NCI-H524 (cell line): ENCODE measurements at regions not wholly inside any gene's neighbourhood (a gene's known extent, or its start where the extent isn't known, plus 50 kb on each side); places are given as distances from the start of the nearest gene placed in this dataset.
A peak's percentile ranks its signal among the peaks of the same experiment; 100 is the strongest.
"Not testable (repeated sequence)": the region's sequence is repeated elsewhere in the genome, so short reads cannot be mapped to it uniquely, and the experiment has no call there.

Experiments used
- DNase-seq, 2 experiments: peaks; one replicate each; lab custom pipeline; 2025; lab: John Stamatoyannopoulos, UW

GRCh38 chr10:111593578-111593977 lies 516.7 kb downstream of the ADRA2A start:
- DNase-seq, result no peak

GRCh38 chr10:111595173-111595572 lies 518.3 kb downstream of the ADRA2A start:
- DNase-seq, result no peak

GRCh38 chr10:111598433-111599059 lies 521.7 kb downstream of the ADRA2A start:
- peak in 1 of 2 experiments; percentile 14 for DNase-seq

GRCh38 chr10:111599943-111600342 lies 523.1 kb downstream of the ADRA2A start:
- DNase-seq, result no peak

- no peak for DNase-seq
Measured at GRCh38 chr10:111600772-111601171, 523.9 kb downstream of the ADRA2A start.

GRCh38 chr10:111612273-111612672 lies 535.4 kb downstream of the ADRA2A start:
- DNase-seq, result no peak

- no peak for DNase-seq
Measured at GRCh38 chr10:111634191-111634590, 549.4 kb downstream of the GPAM start.

- no peak for DNase-seq
Measured at GRCh38 chr10:111646021-111646420, 537.5 kb downstream of the GPAM start.

- no peak for DNase-seq
Measured at GRCh38 chr10:111648046-111648445, 535.5 kb downstream of the GPAM start.

- DNase-seq, result not testable (repeated sequence)
Measured at GRCh38 chr10:111649080-111649479, 534.5 kb downstream of the GPAM start.

- no peak for DNase-seq
Measured at GRCh38 chr10:111650088-111650487, 533.5 kb downstream of the GPAM start.

GRCh38 chr10:111656066-111656465 lies 527.5 kb downstream of the GPAM start:
- no peak for DNase-seq

- DNase-seq, result no peak
Measured at GRCh38 chr10:111677759-111678158, 505.8 kb downstream of the GPAM start.

GRCh38 chr10:111686796-111687195 lies 496.8 kb downstream of the GPAM start:
- DNase-seq, result no peak

GRCh38 chr10:111698711-111699110 lies 484.9 kb downstream of the GPAM start:
- DNase-seq, result no peak

- DNase-seq, result no peak
Measured at GRCh38 chr10:111703986-111704385, 479.6 kb downstream of the GPAM start.

GRCh38 chr10:111705021-111705420 lies 478.5 kb downstream of the GPAM start:
- DNase-seq, result no peak

- no peak for DNase-seq
Measured at GRCh38 chr10:111706331-111706730, 477.2 kb downstream of the GPAM start.

- DNase-seq, result no peak
Measured at GRCh38 chr10:111707076-111707475, 476.5 kb downstream of the GPAM start.

GRCh38 chr10:111709603-111710002 lies 474.0 kb downstream of the GPAM start:
- no peak for DNase-seq

GRCh38 chr10:111716032-111716431 lies 467.5 kb downstream of the GPAM start:
- DNase-seq, result no peak

GRCh38 chr10:111724121-111724520 lies 459.4 kb downstream of the GPAM start:
- no peak for DNase-seq

- no peak for DNase-seq
Measured at GRCh38 chr10:111725050-111725449, 458.5 kb downstream of the GPAM start.

GRCh38 chr10:111732166-111732785 lies 451.3 kb downstream of the GPAM start:
- no peak for DNase-seq
